ENCODE measurements at regions not wholly inside any gene's neighbourhood (a gene's known extent, or its start where the extent isn't known, plus 50 kb on each side); places are given as distances from the start of the nearest gene placed in this dataset.

GRCh38 chr6:98033617-98034016, 750.6 kb upstream of the MMS22L start:
- TF ChIP-seq CTCF (IDR thresholded peaks at IDR 0.05; ENCODE audit: insufficient read depth, low read length, poor library complexity, severe bottlenecking) (no peak), EZH2phosphoT487 (conservative IDR thresholded peaks at IDR 0.05; ENCODE audit: low read length) (no peak)
